Activated naive CD4-positive, alpha-beta T cell treated with anti-CD3 and anti-CD28 coated beads for 36 hours (primary cell): ENCODE measurements at regions not wholly inside any gene's neighbourhood (a gene's known extent, or its start where the extent isn't known, plus 50 kb on each side); places are given as distances from the start of the nearest gene placed in this dataset.

ENCODE experiments used
- CTCF ChIA-PET: fragments of 350-600 bp; sonication (Branson Sonifier 250); formaldehyde crosslinking; loops from one replicate; lab custom pipeline; 2021; ENCODE audit warnings: antibody characterized with exemption; lab: Charles Lee
- DNase-seq: peaks from one replicate; pipeline ENCODE4 v3.0.0-alpha.2; 2020
- H3K27ac Mint-ChIP-seq: one replicate; pipeline ENCODE4 v1.8.0; 2021; ENCODE audit warnings: mild to moderate bottlenecking, mixed read lengths
- H3K27me3 Mint-ChIP-seq: one replicate; pipeline ENCODE4 v1.8.0; 2021; ENCODE audit warnings: low read depth, mixed read lengths
- H3K36me3 Mint-ChIP-seq: one replicate; pipeline ENCODE4 v1.8.0; 2021; ENCODE audit warnings: low read depth, mixed read lengths
- H3K4me1 Mint-ChIP-seq: one replicate; pipeline ENCODE4 v1.8.0; 2021; ENCODE audit warnings: low read depth, mixed read lengths
- H3K4me3 Mint-ChIP-seq: one replicate; pipeline ENCODE4 v1.8.0; 2021; ENCODE audit warnings: mild to moderate bottlenecking, moderate library complexity, mixed read lengths
- H3K9me3 Mint-ChIP-seq: one replicate; pipeline ENCODE4 v1.8.0; 2021; ENCODE audit warnings: mixed read lengths
- intact Hi-C: fragments of 100-400 bp; cut with micrococcal nuclease; formaldehyde crosslinking; loops from one replicate; pipeline ENCODE4 v1.15.1; 2023

GRCh38 chr1:57898531-57898930 is 474.7 kb upstream of the DAB1 start:
- no peaks in the 10 kb centered on the region for H3K27me3 Mint-ChIP-seq
- no peak overlapping the region for H3K27ac Mint-ChIP-seq
- H3K4me1 Mint-ChIP-seq, result no peaks in the 10 kb centered on the region
- H3K9me3 Mint-ChIP-seq, result no peaks in the 10 kb centered on the region
- no peak overlapping the region for H3K4me3 Mint-ChIP-seq
- no peak for DNase-seq
- intact Hi-C loops, result no loop called here
- CTCF ChIA-PET, result no interaction called here
- H3K36me3 Mint-ChIP-seq, result no peaks in the 10 kb centered on the region

GRCh38 chr1:57897581-57897980 is 473.7 kb upstream of the DAB1 start:
- CTCF ChIA-PET, result no interaction called here
- no peaks in the 10 kb centered on the region for H3K27me3 Mint-ChIP-seq
- no peak overlapping the region for H3K27ac Mint-ChIP-seq
- H3K9me3 Mint-ChIP-seq, result no peaks in the 10 kb centered on the region
- no peaks in the 10 kb centered on the region for H3K36me3 Mint-ChIP-seq
- intact Hi-C loops, result no loop called here
- DNase-seq, result no peak
- H3K4me1 Mint-ChIP-seq, result no peaks in the 10 kb centered on the region
- no peak overlapping the region for H3K4me3 Mint-ChIP-seq

- Mint-ChIP-seq H3K9me3 (no peaks in the 10 kb centered on the region), H3K4me3 (no peak overlapping the region), H3K36me3 (no peaks in the 10 kb centered on the region), H3K27ac (no peak overlapping the region), H3K4me1 (no peaks in the 10 kb centered on the region), H3K27me3 (peaks cover 15% of the 10 kb centered on the region)
- intact Hi-C loops, result no loop called here
- no peak for DNase-seq
- CTCF ChIA-PET, result no interaction called here
These were observed 470.5 kb upstream of the DAB1 start for GRCh38 chr1:57894315-57894714.

GRCh38 chr1:57889676-57890320 is 465.9 kb upstream of the DAB1 start:
- H3K4me3 Mint-ChIP-seq, result no peak overlapping the region
- no peak for DNase-seq
- no peaks in the 10 kb centered on the region for H3K36me3 Mint-ChIP-seq
- intact Hi-C loops, result no loop called here
- no peaks in the 10 kb centered on the region for H3K4me1 Mint-ChIP-seq
- no peak overlapping the region for H3K27ac Mint-ChIP-seq
- CTCF ChIA-PET, result no interaction called here
- H3K27me3 Mint-ChIP-seq, result peaks cover 15% of the 10 kb centered on the region
- H3K9me3 Mint-ChIP-seq, result no peaks in the 10 kb centered on the region

GRCh38 chr1:57887964-57888491 is 464.2 kb upstream of the DAB1 start:
- H3K36me3 Mint-ChIP-seq, result no peaks in the 10 kb centered on the region
- H3K27me3 Mint-ChIP-seq, result peaks cover 15% of the 10 kb centered on the region
- H3K9me3 Mint-ChIP-seq, result no peaks in the 10 kb centered on the region
- CTCF ChIA-PET, result no interaction called here
- intact Hi-C loops, result no loop called here
- no peak for DNase-seq
- no peak overlapping the region for H3K4me3 Mint-ChIP-seq
- no peak overlapping the region for H3K27ac Mint-ChIP-seq
- no peaks in the 10 kb centered on the region for H3K4me1 Mint-ChIP-seq

- Mint-ChIP-seq H3K9me3 (no peaks in the 10 kb centered on the region), H3K4me3 (no peak overlapping the region), H3K27me3 (peaks cover 8% of the 10 kb centered on the region), H3K36me3 (no peaks in the 10 kb centered on the region), H3K27ac (no peak overlapping the region), H3K4me1 (no peaks in the 10 kb centered on the region)
- intact Hi-C loops, result no loop called here
- CTCF ChIA-PET, result no interaction called here
- DNase-seq, result no peak
These were observed 462.5 kb upstream of the DAB1 start for GRCh38 chr1:57886376-57886775.

GRCh38 chr1:57883642-57883995 is 459.8 kb upstream of the DAB1 start:
- CTCF ChIA-PET, result no interaction called here
- Mint-ChIP-seq H3K4me3 (no peak overlapping the region), H3K36me3 (no peaks in the 10 kb centered on the region), H3K27me3 (no peaks in the 10 kb centered on the region), H3K9me3 (no peaks in the 10 kb centered on the region), H3K27ac (no peak overlapping the region), H3K4me1 (no peaks in the 10 kb centered on the region)
- intact Hi-C loops, result no loop called here
- DNase-seq, result no peak

GRCh38 chr1:57882934-57883641 is 459.2 kb upstream of the DAB1 start:
- Mint-ChIP-seq H3K27ac (no peak overlapping the region), H3K36me3 (no peaks in the 10 kb centered on the region)

GRCh38 chr1:57882072-57882471 is 458.2 kb upstream of the DAB1 start:
- DNase-seq, result no peak
- Mint-ChIP-seq H3K27me3 (no peaks in the 10 kb centered on the region), H3K9me3 (no peaks in the 10 kb centered on the region), H3K4me3 (no peak overlapping the region), H3K4me1 (no peaks in the 10 kb centered on the region), H3K36me3 (no peaks in the 10 kb centered on the region), H3K27ac (no peak overlapping the region)
- CTCF ChIA-PET, result interaction anchor here (1.3 kb wide), 1 partner anchor 29 kb away, joined by 3 read pairs; no protein-coding TSS in a partner anchor
- intact Hi-C loops, result no loop called here

More at GRCh38 chr1:57882934-57883641, 459.2 kb upstream of the DAB1 start:
- intact Hi-C loops, result no loop called here
- H3K27me3 Mint-ChIP-seq, result no peaks in the 10 kb centered on the region
- no peaks in the 10 kb centered on the region for H3K9me3 Mint-ChIP-seq
- H3K4me3 Mint-ChIP-seq, result no peak overlapping the region
- DNase-seq, result no peak
- no peaks in the 10 kb centered on the region for H3K4me1 Mint-ChIP-seq
- CTCF ChIA-PET, result no interaction called here

- Mint-ChIP-seq H3K9me3 (no peaks in the 10 kb centered on the region), H3K4me1 (no peaks in the 10 kb centered on the region), H3K27me3 (no peaks in the 10 kb centered on the region)
These were observed 457.8 kb upstream of the DAB1 start for GRCh38 chr1:57881639-57882038.

GRCh38 chr1:57879700-57880099 is 455.8 kb upstream of the DAB1 start:
- CTCF ChIA-PET, result no interaction called here
- intact Hi-C loops, result no loop called here
- Mint-ChIP-seq H3K4me3 (no peak overlapping the region), H3K4me1 (no peaks in the 10 kb centered on the region), H3K9me3 (no peaks in the 10 kb centered on the region), H3K27me3 (no peaks in the 10 kb centered on the region), H3K36me3 (no peaks in the 10 kb centered on the region), H3K27ac (no peak overlapping the region)
- DNase-seq, result no peak

More at GRCh38 chr1:57881639-57882038, 457.8 kb upstream of the DAB1 start:
- intact Hi-C loops, result no loop called here
- no peak for DNase-seq
- CTCF ChIA-PET, result interaction anchor here (1.3 kb wide), 1 partner anchor 30 kb away, joined by 3 read pairs; no protein-coding TSS in a partner anchor
- no peak overlapping the region for H3K27ac Mint-ChIP-seq
- no peak overlapping the region for H3K4me3 Mint-ChIP-seq
- H3K36me3 Mint-ChIP-seq, result no peaks in the 10 kb centered on the region

- Mint-ChIP-seq H3K36me3 (no peaks in the 10 kb centered on the region), H3K4me3 (no peak overlapping the region), H3K27me3 (no peaks in the 10 kb centered on the region), H3K4me1 (no peaks in the 10 kb centered on the region), H3K9me3 (no peaks in the 10 kb centered on the region), H3K27ac (no peak overlapping the region)
- CTCF ChIA-PET, result no interaction called here
- no peak for DNase-seq
- intact Hi-C loops, result no loop called here
These were observed 450.6 kb upstream of the DAB1 start for GRCh38 chr1:57874418-57874877.

GRCh38 chr1:57872913-57873312 is 449.1 kb upstream of the DAB1 start:
- intact Hi-C loops, result no loop called here
- H3K36me3 Mint-ChIP-seq, result no peaks in the 10 kb centered on the region

More at GRCh38 chr1:57872913-57873312, 449.1 kb upstream of the DAB1 start:
- CTCF ChIA-PET, result no interaction called here
- H3K4me3 Mint-ChIP-seq, result no peak overlapping the region
- no peak overlapping the region for H3K27ac Mint-ChIP-seq
- DNase-seq, result no peak
- H3K27me3 Mint-ChIP-seq, result peaks cover 3% of the 10 kb centered on the region
- no peaks in the 10 kb centered on the region for H3K9me3 Mint-ChIP-seq
- H3K4me1 Mint-ChIP-seq, result no peaks in the 10 kb centered on the region
